Astrocyte of the cerebellum (primary cell): ENCODE measurements at regions not wholly inside any gene's neighbourhood (a gene's known extent, or its start where the extent isn't known, plus 50 kb on each side); places are given as distances from the start of the nearest gene placed in this dataset.

Experiments used
- DNase-seq: peaks from one replicate; pipeline ENCODE4 v3.0.0-alpha.2; 2011; ENCODE audit warnings: low read depth
- H3K4me3 ChIP-seq: 2 replicates; pipeline ENCODE4 v1.5.1; 2011; ENCODE audit warnings: mild to moderate bottlenecking, low read depth, low read length, moderate library complexity
- in situ Hi-C: cut with HindIII; loops from 2 replicates; pipeline ENCODE4 v1.10.0; 2017; ENCODE audit warnings: low sequenced_read_pairs
- TF ChIP-seq, protein P1 (sequence below): IDR thresholded peaks from 2 replicates; pipeline ENCODE4 v1.5.1; 2012; ENCODE audit warnings: low read length, low read depth, moderate library complexity, mild to moderate bottlenecking; ENCODE audit errors: missing control alignments

DNA sequence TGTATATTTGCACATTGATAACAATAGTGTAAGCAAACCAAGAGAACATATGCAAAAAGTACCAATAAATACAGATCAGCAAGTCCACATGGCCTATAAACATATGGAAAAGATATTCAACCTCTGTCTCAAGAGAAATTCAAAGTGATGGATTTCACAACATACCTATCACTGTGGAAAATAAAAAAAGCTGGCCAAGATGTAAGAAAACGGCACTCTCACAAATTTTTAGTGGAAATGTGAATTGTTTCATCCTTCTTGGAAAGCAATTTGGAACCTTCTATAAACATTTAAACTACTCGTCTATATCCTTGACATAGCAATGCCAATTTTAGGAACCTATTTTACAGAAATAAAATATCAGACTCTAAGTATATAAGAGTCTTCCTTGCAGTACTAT is 559.8 kb downstream of the QKI start:
- TF ChIP-seq, protein P1, sequence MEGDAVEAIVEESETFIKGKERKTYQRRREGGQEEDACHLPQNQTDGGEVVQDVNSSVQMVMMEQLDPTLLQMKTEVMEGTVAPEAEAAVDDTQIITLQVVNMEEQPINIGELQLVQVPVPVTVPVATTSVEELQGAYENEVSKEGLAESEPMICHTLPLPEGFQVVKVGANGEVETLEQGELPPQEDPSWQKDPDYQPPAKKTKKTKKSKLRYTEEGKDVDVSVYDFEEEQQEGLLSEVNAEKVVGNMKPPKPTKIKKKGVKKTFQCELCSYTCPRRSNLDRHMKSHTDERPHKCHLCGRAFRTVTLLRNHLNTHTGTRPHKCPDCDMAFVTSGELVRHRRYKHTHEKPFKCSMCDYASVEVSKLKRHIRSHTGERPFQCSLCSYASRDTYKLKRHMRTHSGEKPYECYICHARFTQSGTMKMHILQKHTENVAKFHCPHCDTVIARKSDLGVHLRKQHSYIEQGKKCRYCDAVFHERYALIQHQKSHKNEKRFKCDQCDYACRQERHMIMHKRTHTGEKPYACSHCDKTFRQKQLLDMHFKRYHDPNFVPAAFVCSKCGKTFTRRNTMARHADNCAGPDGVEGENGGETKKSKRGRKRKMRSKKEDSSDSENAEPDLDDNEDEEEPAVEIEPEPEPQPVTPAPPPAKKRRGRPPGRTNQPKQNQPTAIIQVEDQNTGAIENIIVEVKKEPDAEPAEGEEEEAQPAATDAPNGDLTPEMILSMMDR, result no peak
- in situ Hi-C loops, result no loop called here

GRCh38 chr6:163971841-163972838 is 557.6 kb downstream of the QKI start:
- TF ChIP-seq, protein P1, result no peak
- in situ Hi-C loops, result no loop called here
- no peak for DNase-seq
- no peak overlapping the region for H3K4me3 ChIP-seq

More for the DNA sequence above, 559.8 kb downstream of the QKI start:
- no peak overlapping the region for H3K4me3 ChIP-seq
- no peak for DNase-seq

GRCh38 chr6:163970846-163971564 is 556.5 kb downstream of the QKI start:
- in situ Hi-C loops, result no loop called here
- TF ChIP-seq, protein P1, result no peak
- DNase-seq, result no peak
- H3K4me3 ChIP-seq, result no peak overlapping the region

DNA sequence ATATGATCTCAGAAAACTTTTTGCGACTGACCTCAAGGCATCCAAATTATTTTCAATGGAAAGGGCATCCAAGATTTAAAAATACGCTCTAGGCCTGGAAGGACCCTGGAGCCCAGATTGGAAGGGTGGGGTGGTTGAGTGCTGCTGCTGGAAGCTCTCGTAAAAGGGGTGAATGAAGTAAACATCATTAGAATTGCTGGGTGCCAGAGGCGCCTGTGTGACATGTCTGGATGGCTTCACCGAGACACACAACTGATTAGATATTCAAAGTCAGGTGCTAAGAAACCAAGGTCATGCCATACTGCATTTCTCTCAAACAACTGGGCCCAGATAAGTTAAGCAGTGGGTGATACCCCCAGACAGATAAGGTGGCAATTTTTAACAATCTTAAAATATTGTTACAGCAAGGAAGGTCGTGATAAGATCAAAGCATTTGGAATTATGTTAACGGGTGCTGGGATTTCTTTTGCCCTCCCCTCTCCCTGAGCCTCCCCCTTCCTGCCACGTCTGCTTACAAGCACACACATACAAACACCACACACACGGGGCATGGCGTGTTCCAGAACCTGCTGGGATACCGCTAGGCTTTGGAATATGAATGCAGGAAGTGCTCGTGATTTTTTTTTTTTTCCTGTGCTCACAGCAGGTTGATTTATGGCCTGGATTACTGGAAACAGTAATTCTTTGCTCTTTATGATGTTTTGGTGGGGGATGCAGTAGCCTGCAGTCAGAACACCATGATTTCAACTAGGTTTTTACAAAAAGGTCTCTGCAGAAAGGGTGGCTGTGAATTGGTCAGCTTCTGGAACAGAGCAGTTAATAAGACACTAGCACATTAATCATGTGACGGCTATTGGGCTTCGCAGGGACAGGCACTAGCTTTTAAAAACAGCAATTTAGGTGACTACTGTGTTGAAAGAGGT is 551.2 kb downstream of the QKI start:
- TF ChIP-seq, protein P1, result no peak
- DNase-seq, result peak; percentile 54
- in situ Hi-C loops, result no loop called here
- H3K4me3 ChIP-seq, result no peak overlapping the region

GRCh38 chr6:163964789-163965188 is 550.3 kb downstream of the QKI start:
- in situ Hi-C loops, result no loop called here
- no peak for DNase-seq
- H3K4me3 ChIP-seq, result no peak overlapping the region
- TF ChIP-seq, protein P1, result no peak
